ENCODE measurements at regions not wholly inside any gene's neighbourhood (a gene's known extent, or its start where the extent isn't known, plus 50 kb on each side); places are given as distances from the start of the nearest gene placed in this dataset.

DNA sequence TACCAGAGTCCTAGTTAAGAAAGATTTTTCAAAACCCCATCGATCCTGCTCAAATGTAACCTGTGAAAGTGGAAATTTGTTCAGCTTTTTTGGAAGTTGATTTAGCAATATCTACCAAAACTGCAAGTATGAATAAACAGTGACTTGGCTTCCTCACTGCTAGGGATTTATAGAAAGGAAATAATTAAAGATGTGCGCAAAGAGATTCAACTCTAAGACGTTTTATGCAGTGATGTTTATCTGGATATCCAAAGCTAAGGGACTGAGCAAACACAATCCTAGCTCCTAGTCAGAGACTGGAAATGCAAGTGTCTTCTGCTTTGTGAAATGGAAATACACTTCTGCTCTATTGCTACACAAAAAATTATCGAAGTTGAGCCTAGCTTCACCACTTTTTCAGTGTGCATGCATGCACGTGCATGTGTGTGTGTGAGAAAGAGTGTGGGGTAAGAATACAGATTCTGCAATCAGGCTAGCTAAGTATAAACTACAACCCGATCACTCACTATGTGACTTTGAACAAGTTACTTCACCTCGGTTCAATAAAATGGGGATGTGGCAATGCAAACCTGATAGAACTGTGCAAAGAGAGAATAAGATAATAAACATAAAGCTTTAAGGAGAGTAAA, 52.1 kb upstream of the FOXF1 start:
- H3K4me1 ChIP-seq (ENCODE audit: control insufficient read depth, insufficient read depth, low read length, unreplicated experiment) = peaks cover 4% of the 10 kb centered on the region
- no peaks in the 10 kb centered on the region for H3K79me2 ChIP-seq (ENCODE audit: control insufficient read depth, insufficient read depth, low read length, unreplicated experiment)
- no peak overlapping the region for H3K27ac ChIP-seq (ENCODE audit: low read depth, low read length)
- no peak overlapping the region for H2AFZ ChIP-seq (ENCODE audit: low read length, unreplicated experiment)
- no peaks in the 10 kb centered on the region for H3K36me3 ChIP-seq (ENCODE audit: insufficient read depth, low read length)
- peaks cover 28% of the 10 kb centered on the region for H3K27me3 ChIP-seq (ENCODE audit: insufficient read depth, low read length)
- H3K4me3 ChIP-seq (ENCODE audit: low read depth, low read length) = no peak overlapping the region

DNA sequence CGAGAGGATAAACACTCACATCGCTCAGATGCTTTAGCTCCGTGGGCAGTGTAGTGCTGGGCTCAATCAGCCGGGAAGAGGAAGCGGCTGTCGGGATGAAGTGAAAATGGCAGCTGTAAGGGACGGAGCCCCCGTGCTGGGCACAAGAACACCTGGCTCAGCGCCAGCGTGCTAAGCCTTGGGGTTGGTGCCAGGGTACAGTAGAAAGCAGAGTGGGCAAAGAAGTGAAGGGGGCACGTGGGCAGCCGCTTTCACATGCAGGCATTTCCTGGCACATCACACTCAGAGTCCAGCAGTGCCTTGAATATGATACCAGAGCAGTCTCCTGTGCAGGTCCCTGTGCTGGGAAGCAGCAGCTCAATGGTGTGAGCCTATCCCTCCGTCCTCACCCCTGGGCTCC, 51.1 kb upstream of the FOXF1 start:
- H3K27ac ChIP-seq (ENCODE audit: low read depth, low read length) = no peak overlapping the region
- no peaks in the 10 kb centered on the region for H3K36me3 ChIP-seq (ENCODE audit: insufficient read depth, low read length)
- H3K4me3 ChIP-seq (ENCODE audit: low read depth, low read length) = no peak overlapping the region
- H2AFZ ChIP-seq (ENCODE audit: low read length, unreplicated experiment) = no peak overlapping the region
- no peaks in the 10 kb centered on the region for H3K79me2 ChIP-seq (ENCODE audit: control insufficient read depth, insufficient read depth, low read length, unreplicated experiment)
- peaks cover 28% of the 10 kb centered on the region for H3K27me3 ChIP-seq (ENCODE audit: insufficient read depth, low read length)
- H3K4me1 ChIP-seq (ENCODE audit: control insufficient read depth, insufficient read depth, low read length, unreplicated experiment) = peaks cover 4% of the 10 kb centered on the region
